Endodermal cell (in vitro differentiated cells): ENCODE measurements at regions not wholly inside any gene's neighbourhood (a gene's known extent, or its start where the extent isn't known, plus 50 kb on each side); places are given as distances from the start of the nearest gene placed in this dataset.
A peak's percentile ranks its signal among the peaks of the same experiment; 100 is the strongest.

Experiments used
- DNase-seq: peaks from one replicate; pipeline ENCODE4 v3.0.0-alpha.2; 2017
- H3K27ac ChIP-seq: 2 replicates; pipeline ENCODE4 v1.5.1; 2013; ENCODE audit warnings: mild to moderate bottlenecking, low read depth, low read length, moderate library complexity
- H3K27me3 ChIP-seq: 2 replicates; pipeline ENCODE4 v1.6.1; 2013; ENCODE audit warnings: mild to moderate bottlenecking, low read length, moderate library complexity; ENCODE audit not compliant: insufficient read depth, control insufficient read depth, poor library complexity, severe bottlenecking
- H3K36me3 ChIP-seq: 2 replicates; pipeline ENCODE4 v1.7.0; 2013; ENCODE audit warnings: mild to moderate bottlenecking, low read length, moderate library complexity; ENCODE audit not compliant: control insufficient read depth, insufficient read depth
- H3K4me1 ChIP-seq: one replicate; pipeline ENCODE4 v1.7.0; 2013; ENCODE audit warnings: low read length; ENCODE audit not compliant: control insufficient read depth, insufficient read depth
- H3K4me3 ChIP-seq: 2 replicates; pipeline ENCODE4 v1.5.1; 2013; ENCODE audit warnings: mild to moderate bottlenecking, low read length, moderate library complexity
- H3K9ac ChIP-seq: 2 replicates; pipeline ENCODE4 v1.6.1; 2013; ENCODE audit warnings: mild to moderate bottlenecking, low read length, moderate library complexity; ENCODE audit not compliant: poor library complexity, severe bottlenecking; ENCODE audit errors: extremely low read depth
- H3K9me3 ChIP-seq: 2 replicates; pipeline ENCODE4 v1.6.1; 2013; ENCODE audit warnings: mild to moderate bottlenecking, low read length, moderate library complexity; ENCODE audit not compliant: control insufficient read depth
- H3K27ac Mint-ChIP-seq: 2 replicates; pipeline ENCODE4 v1.8.0; 2020; ENCODE audit warnings: mixed read lengths
- H3K27me3 Mint-ChIP-seq: 2 replicates; pipeline ENCODE4 v1.8.0; 2021; ENCODE audit warnings: mild to moderate bottlenecking, mixed read lengths; ENCODE audit not compliant: insufficient read depth
- H3K36me3 Mint-ChIP-seq: 2 replicates; pipeline ENCODE4 v1.8.0; 2020; ENCODE audit warnings: low read depth, mixed read lengths
- H3K4me1 Mint-ChIP-seq: 2 replicates; pipeline ENCODE4 v1.8.0; 2020; ENCODE audit warnings: mixed read lengths
- H3K4me3 Mint-ChIP-seq: 2 replicates; pipeline ENCODE4 v1.8.0; 2020; ENCODE audit warnings: mild to moderate bottlenecking, moderate library complexity, mixed read lengths
- H3K9me3 Mint-ChIP-seq: 2 replicates; pipeline ENCODE4 v1.8.0; 2020; ENCODE audit warnings: mild to moderate bottlenecking, mixed read lengths
- WGBS, 2 experiments: methylation state at CpG; one replicate each; pipeline versions ENCODE4 v1.1.5 to v1.1.7; 2013; ENCODE audit warnings: missing lambda C conversion rate in 2 of 2, mixed read lengths in 1 of 2; ENCODE audit not compliant: insufficient coverage in 1 of 2, insufficient read length in 1 of 2; 5-methylcytosine and 5-hydroxymethylcytosine counted together
- TF ChIP-seq, protein P1 (sequence below): fragments of 200-600 bp; sonication (generic); conservative IDR thresholded peaks from 2 replicates; pipeline ENCODE4 v1.5.0; 2021; ENCODE audit warnings: antibody characterized with exemption, mild to moderate bottlenecking

GRCh38 chr9:134967547-134967930, 49.8 kb upstream of the FCN1 start:
- H3K27me3 ChIP-seq = no peaks in the 10 kb centered on the region
- Mint-ChIP-seq H3K27ac (no peak overlapping the region), H3K4me1 (no peaks in the 10 kb centered on the region), H3K4me3 (no peak overlapping the region), H3K36me3 (no peaks in the 10 kb centered on the region), H3K9me3 (no peaks in the 10 kb centered on the region), H3K27me3 (peaks cover 5% of the 10 kb centered on the region)
- DNase-seq = peak; percentile 37
- TF ChIP-seq, protein P1, sequence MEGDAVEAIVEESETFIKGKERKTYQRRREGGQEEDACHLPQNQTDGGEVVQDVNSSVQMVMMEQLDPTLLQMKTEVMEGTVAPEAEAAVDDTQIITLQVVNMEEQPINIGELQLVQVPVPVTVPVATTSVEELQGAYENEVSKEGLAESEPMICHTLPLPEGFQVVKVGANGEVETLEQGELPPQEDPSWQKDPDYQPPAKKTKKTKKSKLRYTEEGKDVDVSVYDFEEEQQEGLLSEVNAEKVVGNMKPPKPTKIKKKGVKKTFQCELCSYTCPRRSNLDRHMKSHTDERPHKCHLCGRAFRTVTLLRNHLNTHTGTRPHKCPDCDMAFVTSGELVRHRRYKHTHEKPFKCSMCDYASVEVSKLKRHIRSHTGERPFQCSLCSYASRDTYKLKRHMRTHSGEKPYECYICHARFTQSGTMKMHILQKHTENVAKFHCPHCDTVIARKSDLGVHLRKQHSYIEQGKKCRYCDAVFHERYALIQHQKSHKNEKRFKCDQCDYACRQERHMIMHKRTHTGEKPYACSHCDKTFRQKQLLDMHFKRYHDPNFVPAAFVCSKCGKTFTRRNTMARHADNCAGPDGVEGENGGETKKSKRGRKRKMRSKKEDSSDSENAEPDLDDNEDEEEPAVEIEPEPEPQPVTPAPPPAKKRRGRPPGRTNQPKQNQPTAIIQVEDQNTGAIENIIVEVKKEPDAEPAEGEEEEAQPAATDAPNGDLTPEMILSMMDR = no peak
- no peaks in the 10 kb centered on the region for H3K4me1 ChIP-seq
- H3K27ac ChIP-seq = no peak overlapping the region
- H3K9me3 ChIP-seq = no peaks in the 10 kb centered on the region
- H3K9ac ChIP-seq = no peak overlapping the region
- H3K4me3 ChIP-seq = no peak overlapping the region
- no peaks in the 10 kb centered on the region for H3K36me3 ChIP-seq
- WGBS, 2 experiments = 81 to 85% methylated on average over 8 to 13 of the region's 13 CpGs

- Histone ChIP-seq H3K9me3 (no peaks in the 10 kb centered on the region), H3K9ac (no peak overlapping the region), H3K36me3 (no peaks in the 10 kb centered on the region), H3K27me3 (no peaks in the 10 kb centered on the region), H3K4me3 (no peak overlapping the region), H3K27ac (no peak overlapping the region), H3K4me1 (no peaks in the 10 kb centered on the region)
- Mint-ChIP-seq H3K4me1 (no peaks in the 10 kb centered on the region), H3K36me3 (no peaks in the 10 kb centered on the region), H3K4me3 (no peak overlapping the region), H3K9me3 (no peaks in the 10 kb centered on the region), H3K27me3 (peaks cover 7% of the 10 kb centered on the region), H3K27ac (no peak overlapping the region)
- TF ChIP-seq, protein P1 = no peak
- WGBS, 2 experiments = 71 to 79% methylated on average over 14 to 18 of the region's 18 CpGs
- peak; percentile 49 for DNase-seq
These were observed 50.5 kb upstream of the FCN1 start for GRCh38 chr9:134968011-134968822.

DNA sequence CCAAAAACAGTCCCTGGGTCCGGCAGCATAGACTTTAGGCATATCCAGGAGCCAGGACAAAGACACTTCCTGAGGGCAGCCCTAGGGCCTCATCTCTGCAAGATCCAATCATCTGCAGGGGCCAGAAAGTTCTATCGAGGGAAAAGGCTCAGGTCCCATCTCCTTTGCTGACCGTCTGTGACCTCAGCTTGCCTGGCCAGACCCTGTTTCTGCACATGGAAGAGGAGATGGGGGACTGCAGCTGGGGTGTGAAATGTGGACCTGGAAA, 51.0 kb upstream of the FCN1 start:
- H3K4me3 ChIP-seq = no peak overlapping the region
- peaks cover 7% of the 10 kb centered on the region for H3K27me3 Mint-ChIP-seq
- no peak overlapping the region for H3K9ac ChIP-seq
- H3K9me3 ChIP-seq = no peaks in the 10 kb centered on the region
- no peaks in the 10 kb centered on the region for H3K36me3 Mint-ChIP-seq
- WGBS, 2 experiments = 88 to 100% methylated on average over 3 of the region's 3 CpGs
- no peak overlapping the region for H3K27ac Mint-ChIP-seq
- H3K36me3 ChIP-seq = no peaks in the 10 kb centered on the region
- no peaks in the 10 kb centered on the region for H3K4me1 ChIP-seq
- TF ChIP-seq, protein P1 = no peak
- H3K4me1 Mint-ChIP-seq = no peaks in the 10 kb centered on the region
- no peaks in the 10 kb centered on the region for H3K27me3 ChIP-seq
- peak; percentile 33 for DNase-seq
- H3K4me3 Mint-ChIP-seq = no peak overlapping the region
- no peak overlapping the region for H3K27ac ChIP-seq
- no peaks in the 10 kb centered on the region for H3K9me3 Mint-ChIP-seq
